T-helper 2 cell treated with Interferon-gamma antibody and Interleukin-4, amounts not matched to agents 100 ng/mL and 5 ng/mL, for 36 hours (primary cell): ENCODE measurements at regions not wholly inside any gene's neighbourhood (a gene's known extent, or its start where the extent isn't known, plus 50 kb on each side); places are given as distances from the start of the nearest gene placed in this dataset.
"Not testable (repeated sequence)": the region's sequence is repeated elsewhere in the genome, so short reads cannot be mapped to it uniquely, and the experiment has no call there.

ENCODE experiments used
- intact Hi-C: fragments of 100-400 bp; cut with micrococcal nuclease; formaldehyde crosslinking; loops from one replicate; pipeline ENCODE4 v1.15.1; 2023

DNA sequence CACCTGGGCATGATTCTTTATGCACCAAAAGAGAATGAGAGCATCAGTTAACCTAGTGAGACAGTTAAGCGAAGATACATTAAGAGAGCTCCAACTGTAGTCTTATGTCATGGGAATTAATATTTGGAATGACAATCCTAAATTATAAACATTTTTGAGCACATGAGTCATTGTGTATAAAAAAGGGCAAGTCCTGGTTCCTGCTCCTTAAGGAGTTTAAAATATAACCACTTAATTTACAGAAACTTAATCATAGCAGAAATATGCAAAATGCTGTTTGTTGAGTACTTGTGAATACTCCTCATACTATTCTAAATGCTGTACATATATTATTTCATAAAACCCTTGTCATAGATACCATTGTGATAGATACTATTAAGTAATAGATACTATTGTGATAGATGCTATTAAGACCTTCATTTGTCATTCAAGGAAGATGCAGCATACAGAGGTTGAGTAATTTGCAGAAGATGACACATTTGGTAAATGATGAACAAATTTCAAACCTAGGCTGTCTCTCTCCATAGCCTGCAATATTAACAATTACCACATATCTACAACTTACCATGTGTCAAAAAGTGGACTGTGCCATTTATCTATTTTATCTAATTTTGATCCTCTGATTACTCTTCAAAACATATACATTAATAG lies 301.0 kb downstream of the TBC1D4 start:
- intact Hi-C loops = no loop called here

DNA sequence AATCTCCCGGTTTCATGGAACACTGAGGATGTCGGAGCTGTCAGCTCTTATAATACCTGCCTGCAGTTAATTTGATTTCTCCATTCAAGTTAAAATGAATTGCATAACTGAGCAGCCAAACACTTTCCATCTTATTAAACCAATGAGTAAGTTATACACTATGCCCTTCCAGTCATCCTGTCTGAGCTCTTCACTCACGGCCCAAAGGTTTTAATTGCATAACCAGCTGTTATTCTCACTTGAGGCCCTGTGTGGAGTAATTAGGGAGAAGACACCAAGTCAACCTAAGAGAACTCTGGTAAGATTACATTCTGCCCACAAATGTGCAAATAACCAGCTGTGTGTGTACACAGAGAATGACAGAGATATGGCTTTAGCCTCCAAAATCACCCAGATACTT lies 303.5 kb downstream of the TBC1D4 start:
- intact Hi-C loops = no loop called here

DNA sequence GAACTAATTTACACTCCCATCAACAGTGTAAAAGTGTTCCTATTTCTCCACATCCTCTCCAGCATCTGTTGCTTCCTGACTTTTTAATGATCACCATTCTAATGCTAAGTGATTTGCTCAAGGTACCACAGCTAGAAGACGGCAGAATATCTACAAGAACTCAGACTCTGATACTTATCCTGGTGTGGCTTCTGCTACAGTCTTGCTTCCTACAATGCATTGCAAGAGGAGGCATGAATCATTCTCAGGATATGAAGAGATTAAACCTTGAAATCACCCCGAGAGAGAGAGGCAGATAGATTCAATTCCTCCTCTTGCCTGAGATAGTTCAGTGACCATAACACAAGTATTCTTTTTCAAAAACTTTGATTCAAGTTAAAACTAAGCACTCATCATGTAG lies 306.4 kb downstream of the TBC1D4 start:
- intact Hi-C loops = no loop called here

DNA sequence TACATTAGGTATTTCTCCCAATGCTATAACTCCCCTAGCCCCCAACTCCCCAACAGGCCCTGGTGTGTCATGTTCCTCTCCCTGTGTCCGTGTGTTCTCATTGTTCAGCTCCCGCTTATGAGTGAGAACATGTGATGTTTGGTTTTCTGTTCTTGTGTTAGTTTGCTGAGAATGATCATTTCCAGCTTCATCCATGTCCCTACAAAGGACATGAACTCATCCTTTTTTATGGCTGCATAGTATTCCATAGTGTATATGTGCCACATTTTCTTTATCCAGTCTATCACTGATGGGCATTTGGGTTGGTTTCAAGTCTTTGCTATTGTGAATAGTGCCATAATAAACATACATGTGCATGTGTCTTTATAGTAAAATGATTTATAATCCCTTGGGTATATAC lies 306.9 kb downstream of the TBC1D4 start:
- intact Hi-C loops = not testable (repeated sequence)

DNA sequence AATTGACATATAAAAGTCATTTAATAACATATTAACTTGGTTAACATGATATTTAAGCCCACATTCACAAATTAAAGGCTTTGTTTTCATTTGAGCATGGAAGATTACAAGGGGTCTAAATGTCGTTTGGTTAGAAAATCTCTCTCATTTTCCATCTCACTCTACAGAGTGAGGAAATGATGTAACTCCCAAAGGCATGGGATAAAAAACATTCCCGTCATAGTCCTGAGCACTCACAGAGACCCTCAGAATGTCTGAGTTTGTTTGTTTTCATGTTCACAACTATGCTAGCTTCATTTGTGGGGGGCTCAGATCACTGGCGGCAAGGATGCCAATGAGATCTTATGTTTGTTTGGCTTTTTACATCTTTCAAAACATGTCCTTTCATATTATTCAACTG lies 307.5 kb downstream of the TBC1D4 start:
- intact Hi-C loops = no loop called here

DNA sequence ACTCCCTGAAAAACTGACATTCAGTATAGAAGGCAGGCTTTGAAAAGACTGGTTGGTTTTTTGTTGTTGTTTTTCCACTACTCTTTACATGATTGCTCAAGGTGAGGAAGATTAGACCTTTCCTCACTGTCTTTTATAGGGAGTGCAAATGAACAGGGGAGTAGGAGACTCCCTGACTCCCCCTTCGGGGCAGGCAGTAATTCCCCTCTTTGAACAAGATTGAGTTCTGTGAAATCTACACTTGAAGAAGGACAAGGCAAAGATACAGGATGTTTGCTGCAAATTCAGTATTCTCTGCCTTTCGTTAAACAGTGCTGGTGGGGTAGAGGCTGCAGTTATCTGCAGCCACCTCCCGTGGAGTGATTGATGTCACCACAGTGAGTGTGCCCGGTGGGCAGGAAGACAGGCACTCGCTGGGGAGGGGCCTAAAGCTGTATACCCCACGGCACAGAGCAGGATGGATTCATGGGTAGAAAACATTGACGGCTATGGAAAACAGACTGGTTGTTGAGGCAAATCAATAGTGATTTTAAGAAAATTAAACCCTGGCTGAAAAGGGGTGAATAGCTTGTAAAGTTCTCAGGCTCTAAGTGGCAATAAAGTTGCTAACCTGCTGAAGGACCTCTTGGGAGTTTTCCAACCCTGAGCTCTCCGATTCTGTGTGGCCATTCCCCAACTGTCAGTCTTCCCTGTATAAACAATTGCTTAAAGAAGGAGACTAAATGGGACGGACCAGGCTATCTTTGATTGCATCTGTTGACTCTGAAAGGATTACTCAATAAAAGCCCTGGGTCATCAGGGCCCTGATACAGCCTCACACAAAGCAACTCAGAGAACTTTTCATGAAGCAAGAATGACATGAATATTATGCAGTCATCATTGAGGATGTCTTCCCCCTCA lies 308.3 kb downstream of the TBC1D4 start:
- intact Hi-C loops = no loop called here

DNA sequence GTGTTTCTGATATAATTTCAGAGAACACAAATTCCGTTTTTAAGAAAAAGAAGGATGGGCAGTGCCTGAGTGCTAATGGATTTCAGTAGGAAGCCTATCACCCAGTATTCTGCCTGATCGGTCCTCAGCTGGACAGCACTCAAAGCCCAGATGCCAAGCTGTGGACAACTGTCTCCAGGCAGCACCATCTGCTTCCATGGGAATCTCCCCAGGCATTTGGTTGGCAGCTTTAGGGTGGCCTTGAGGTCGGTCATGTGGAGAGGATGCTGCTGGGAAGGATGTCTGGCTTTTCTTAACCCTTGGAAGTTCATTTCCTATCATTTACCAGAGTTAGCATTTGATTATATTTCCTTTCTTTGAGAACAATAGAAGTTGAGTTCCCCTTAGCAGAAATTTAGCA lies 311.7 kb downstream of the TBC1D4 start:
- intact Hi-C loops = no loop called here

DNA sequence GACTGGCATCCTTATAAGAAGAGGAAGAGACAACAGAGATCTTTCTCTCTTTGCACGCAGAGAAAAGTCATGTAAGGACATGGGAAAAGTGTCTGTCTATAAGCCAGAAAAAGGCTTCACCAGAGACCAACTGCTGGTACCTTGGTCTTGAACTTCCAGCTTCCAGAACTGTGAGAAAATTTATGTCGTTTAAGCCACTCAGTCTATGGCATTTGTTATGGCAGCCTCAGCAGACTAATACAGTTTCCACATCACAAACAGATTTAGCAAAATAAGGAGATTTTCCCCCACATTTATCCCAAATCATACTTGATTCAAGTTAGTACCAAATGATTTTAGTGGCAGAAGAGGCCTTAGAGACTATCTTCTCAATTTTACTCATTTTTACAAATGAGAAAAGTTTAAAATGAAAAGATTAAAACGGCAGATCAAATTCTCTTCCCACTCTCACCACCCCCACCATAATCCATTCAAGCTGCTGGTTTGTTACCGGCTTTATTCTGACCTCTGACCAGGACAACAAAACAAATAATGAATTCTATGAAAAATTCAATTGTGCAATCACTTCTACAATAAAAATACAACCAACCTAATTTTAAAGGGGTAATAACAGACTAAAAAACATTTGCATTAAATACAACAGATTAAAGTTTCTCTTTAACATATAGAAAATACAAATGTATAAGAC lies 316.3 kb downstream of the TBC1D4 start:
- intact Hi-C loops = no loop called here

DNA sequence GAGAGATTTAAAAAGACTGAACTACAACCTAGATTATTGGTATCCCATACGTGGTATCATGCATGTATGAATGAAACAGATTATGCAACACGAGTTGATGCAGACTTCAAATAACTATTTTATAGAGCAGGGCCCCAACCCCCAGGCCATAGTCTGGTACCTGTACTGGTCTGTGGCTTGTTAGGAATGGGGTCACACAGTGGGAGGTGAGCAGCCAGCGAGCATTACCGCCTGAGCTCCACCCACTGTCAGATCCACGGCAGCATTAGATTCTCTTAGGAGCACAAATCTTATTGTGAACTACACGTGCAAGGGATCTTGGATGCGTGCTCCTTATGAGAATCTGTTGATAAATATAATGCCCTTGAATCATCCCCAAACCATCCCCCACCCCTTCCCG lies 320.2 kb downstream of the TBC1D4 start:
- intact Hi-C loops = no loop called here

DNA sequence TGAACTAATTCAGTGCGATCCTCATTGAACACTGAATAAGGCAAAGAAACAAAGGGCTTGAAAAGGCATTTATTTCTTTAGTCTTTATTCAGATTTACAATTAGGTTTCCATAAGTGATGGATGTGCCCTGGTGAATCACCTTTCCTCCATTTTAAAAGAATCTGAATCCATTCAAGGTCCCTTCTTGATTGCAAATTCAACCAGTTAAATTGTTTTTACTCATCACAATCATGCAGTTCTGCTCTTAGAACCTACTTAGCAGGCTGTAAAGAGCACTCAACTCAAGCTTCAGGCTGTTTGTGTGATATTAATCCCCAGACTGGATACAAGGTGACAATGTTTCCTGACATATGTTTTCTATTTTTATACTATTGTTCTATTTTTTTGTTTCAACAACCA lies 321.0 kb downstream of the TBC1D4 start:
- intact Hi-C loops = no loop called here

DNA sequence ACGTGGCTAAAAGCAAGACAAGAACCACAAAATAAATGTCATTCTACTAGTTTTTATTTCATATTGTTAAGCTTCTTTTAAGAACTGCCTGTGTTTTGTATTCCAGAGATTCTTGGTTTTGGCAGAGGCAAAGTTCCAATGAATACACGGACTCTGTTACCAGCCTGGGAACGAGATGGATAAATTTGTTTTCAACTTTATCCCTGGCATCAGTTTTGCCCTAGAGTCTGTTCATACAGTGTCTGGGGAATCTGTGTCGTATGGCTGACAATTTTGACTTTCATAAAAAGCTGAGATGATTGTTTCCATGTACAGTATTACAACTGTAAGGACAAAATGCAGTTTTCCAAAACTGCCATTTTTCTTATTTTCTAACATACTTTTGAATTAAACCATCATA lies 327.6 kb downstream of the TBC1D4 start:
- intact Hi-C loops = no loop called here

DNA sequence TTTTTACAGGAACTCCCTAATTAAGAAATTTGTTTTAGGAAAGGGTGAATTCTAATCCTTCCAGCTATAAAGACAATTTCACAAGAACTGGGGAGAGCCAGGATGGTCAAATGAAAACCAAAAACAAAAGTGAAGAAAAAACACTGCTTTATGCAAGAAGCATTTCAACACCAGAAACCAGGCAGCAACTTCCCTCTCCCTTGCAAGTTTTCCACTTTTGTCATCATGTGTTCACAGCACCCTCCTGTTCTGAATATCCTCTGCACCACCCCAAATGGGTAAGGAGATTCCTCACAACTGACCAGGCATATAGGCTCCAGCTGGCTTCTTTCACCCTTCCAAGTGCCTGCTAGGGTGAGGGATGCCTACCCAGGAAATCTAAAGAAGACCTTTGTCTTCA lies 328.1 kb downstream of the TBC1D4 start:
- intact Hi-C loops = no loop called here

DNA sequence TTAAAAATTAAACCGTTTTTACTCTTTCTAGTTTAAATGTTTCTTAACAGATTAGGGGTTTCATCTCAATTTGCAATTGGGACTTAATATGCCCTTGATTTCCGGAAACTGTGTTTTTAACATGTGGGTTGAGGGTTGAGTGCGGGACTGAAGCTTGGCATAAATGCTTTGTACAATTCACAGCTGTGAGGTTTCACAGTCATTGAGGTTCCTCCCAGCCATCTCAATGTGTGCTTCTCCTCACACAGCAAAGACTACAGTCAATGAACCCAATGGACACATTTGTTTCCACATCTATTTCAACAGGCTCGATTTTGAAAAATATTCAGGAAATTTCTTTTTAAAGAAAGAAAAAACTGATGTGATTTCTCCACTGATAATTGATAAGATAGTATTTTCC lies 328.6 kb downstream of the TBC1D4 start:
- intact Hi-C loops = no loop called here

DNA sequence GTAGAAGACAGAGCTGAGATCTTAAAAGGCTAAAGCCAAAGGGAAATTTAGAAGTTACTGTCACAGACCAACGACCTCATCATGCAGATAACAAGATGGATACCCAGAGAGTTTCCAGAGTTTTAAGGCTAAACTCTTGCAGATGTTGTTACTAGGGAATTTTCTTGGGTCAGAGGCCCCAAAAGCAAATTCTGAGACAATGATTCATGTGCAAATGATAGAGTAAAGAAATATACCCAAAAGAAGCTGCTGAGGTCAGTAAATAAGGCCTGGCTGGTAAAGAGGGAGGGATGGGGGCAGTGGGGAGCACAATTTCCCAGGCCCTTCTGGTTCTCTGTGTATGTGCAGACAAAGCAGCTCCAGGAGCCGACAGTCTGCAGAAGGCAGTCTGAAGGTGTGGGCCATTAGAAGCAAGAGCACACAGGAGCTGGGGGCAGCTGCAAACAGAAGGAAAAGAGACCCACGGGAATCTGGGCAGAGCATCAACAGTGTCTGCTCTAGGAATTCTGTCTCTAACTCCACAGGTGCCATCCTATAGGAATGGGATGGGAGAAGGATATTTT lies 330.8 kb downstream of the TBC1D4 start:
- intact Hi-C loops = no loop called here

DNA sequence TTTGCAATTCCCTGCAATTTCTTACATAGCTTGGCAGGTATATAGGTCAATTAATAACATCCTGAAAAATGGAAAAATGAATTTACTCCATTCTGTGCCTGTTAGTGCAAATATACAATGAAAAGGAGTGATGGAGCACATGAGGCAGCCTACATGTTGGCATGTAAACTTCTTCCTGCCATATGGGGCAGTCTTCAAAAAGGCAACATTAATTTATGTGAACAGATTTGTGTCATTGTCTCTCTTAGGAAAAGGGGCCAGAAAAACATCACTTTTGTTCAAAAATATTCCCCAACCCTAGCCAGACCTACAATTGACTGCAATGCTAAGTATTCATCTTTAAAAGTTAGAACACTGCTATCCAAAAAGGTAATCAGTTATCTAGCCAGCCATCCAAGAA lies 332.2 kb downstream of the TBC1D4 start:
- intact Hi-C loops = no loop called here

DNA sequence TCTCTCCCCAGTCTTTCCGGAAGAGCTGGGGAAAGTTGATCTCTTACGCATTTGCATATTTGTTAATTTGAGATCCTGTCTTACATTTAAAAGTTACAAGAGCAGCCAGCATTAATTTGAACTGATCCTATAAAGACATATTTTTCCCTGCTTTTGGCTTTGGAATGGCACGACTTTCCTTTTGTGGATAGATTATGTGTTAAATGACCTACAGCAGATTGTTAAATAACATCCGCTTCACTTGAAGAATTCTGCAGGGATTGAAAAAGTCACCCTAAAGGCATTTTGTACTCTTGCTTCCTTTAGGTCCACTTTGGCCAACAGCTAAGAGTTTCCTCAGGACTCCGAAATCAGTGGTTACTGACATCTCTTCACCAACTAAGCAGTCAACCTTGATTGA lies 334.0 kb downstream of the TBC1D4 start:
- intact Hi-C loops = no loop called here

DNA sequence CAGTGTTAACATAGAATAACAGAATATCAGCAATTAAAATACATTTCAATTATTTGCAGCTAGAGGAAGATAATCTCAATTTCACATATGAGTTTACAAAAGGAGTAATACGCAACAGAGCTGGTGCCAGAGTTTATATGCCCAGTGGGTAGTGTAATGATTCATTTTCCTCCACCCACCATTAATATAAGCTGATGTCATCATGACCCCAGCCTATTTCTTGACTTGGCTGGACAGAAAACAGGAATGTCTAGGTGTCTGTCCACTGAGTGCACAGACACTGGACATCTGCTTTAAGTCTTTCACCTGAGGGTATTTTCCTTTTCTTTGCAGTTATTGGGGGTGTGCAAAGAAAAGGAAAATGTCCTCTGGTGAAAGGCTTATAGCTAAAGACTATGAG lies 335.5 kb downstream of the TBC1D4 start:
- intact Hi-C loops = no loop called here

DNA sequence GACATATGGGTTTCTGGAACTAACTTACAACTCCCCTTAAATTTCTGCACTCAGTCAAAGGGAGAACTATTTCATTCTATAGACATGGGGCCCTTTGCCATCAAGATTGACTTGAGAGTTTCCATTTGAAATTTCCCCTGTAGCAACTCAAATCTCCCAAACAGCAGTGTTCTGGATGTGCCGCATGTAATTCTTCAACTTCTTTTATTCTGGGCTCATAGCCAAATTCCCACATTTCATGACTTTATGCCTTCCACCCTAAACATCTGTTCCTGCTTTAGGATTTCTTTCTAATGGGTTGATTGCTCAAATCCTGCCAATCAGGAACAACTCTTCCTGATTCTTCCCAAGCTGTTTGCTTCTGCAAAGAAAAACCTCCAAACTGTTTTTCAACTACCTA lies 336.0 kb downstream of the TBC1D4 start:
- intact Hi-C loops = no loop called here

DNA sequence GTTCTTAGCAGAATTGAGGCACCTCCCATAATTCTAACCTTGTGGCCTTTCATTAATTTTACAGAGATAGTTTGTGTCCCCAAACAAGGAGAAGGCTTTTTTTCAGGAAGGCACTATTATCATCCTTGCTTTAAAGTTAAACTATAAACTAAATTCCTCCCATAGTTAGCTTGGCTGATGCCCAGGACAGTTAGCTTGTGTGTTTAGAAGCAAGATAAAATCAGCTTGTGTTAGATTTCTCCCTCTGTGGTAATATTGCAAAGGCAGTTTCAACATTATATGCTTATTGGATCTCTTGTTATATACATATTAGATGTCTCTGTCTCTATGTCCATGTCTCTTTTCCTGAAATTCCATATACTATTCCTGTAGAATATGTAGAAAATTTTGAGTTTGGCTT lies 342.7 kb downstream of the TBC1D4 start:
- intact Hi-C loops = no loop called here

DNA sequence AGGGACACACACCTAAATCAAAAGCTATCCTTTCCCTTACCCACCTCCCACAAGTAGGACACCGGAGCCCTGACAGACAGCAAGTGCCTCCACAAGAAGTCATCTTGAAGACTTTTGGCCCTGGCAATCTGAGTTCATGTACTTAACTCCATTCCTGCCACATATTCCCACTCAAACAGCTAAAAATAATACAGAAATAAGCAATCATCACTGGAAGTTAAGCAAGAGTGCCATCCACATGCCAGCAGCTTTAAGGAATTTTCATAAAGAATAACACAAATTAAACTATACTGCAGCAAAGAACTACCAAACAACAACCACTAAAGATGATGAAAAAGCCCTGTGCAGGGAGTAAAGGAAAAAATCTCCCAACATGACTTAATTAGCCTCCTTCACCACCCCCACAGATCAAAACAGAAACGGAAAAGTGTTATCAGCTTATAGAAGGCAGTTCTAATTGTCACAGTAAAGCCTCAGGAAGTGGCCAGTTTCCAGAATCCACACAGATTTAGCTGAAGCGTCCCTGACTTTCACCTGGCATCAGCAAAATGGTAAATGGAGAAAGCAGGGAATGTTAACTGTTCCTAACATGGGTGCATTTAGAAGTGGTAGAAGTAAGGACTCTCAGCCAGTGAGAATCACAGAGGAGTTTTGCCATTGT lies 343.9 kb downstream of the TBC1D4 start:
- intact Hi-C loops = no loop called here

DNA sequence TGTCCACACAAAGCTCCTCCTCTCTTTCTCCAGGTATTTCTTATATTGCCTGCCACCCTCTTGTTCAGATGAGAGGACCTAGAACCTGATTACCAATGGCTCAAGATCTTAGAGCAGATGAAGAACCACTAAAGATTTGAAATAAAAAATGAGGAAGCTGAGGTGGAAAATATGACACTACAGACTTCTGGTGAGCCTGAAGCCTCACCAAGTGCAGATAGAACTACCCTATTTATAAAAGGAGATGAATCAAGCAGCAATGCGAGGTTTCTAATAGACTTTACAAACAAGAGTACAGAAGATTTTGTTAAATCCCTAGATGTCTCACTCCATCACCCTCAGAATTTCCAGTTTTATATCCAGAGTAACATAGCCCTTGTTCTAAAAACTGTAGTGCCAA lies 345.8 kb downstream of the TBC1D4 start:
- intact Hi-C loops = no loop called here
